Smooth muscle cell (in vitro differentiated cells): ENCODE measurements at regions not wholly inside any gene's neighbourhood (a gene's known extent, or its start where the extent isn't known, plus 50 kb on each side); places are given as distances from the start of the nearest gene placed in this dataset.

Source experiments
- DNase-seq: peaks from one replicate; lab custom pipeline; 2025; ENCODE audit not compliant: unreplicated experiment; lab: John Stamatoyannopoulos, UW
- H2AFZ ChIP-seq: fragments of 200-600 bp; sonication (generic); 2 replicates; pipeline ENCODE4 v1.6.0; 2016; ENCODE audit warnings: antibody characterized with exemption, low read depth, mild to moderate bottlenecking
- H3F3A ChIP-seq: fragments of 200-600 bp; sonication (generic); 2 replicates; pipeline ENCODE4 v1.6.0; 2017; ENCODE audit warnings: antibody characterized with exemption, low read depth
- H3K27ac ChIP-seq: fragments of 200-600 bp; sonication (generic); 2 replicates; pipeline ENCODE4 v1.5.1; 2016; ENCODE audit warnings: low read depth, mild to moderate bottlenecking
- H3K27me3 ChIP-seq: fragments of 200-600 bp; sonication (generic); 2 replicates; pipeline ENCODE4 v1.6.1; 2016; ENCODE audit warnings: low read depth, mild to moderate bottlenecking
- H3K36me3 ChIP-seq: fragments of 200-600 bp; sonication (generic); 2 replicates; pipeline ENCODE4 v1.5.1; 2016; ENCODE audit warnings: low read depth
- H3K4me1 ChIP-seq: fragments of 200-600 bp; sonication (generic); 2 replicates; pipeline ENCODE4 v1.5.1; 2016; ENCODE audit warnings: low read depth
- H3K4me2 ChIP-seq: fragments of 200-600 bp; sonication (generic); 2 replicates; pipeline ENCODE4 v1.6.0; 2016; ENCODE audit warnings: mild to moderate bottlenecking
- H3K4me3 ChIP-seq: fragments of 200-600 bp; sonication (generic); 2 replicates; pipeline ENCODE4 v1.5.1; 2016; ENCODE audit warnings: mild to moderate bottlenecking
- H3K79me2 ChIP-seq: fragments of 200-600 bp; sonication (generic); 2 replicates; pipeline ENCODE4 v1.6.0; 2016; ENCODE audit warnings: low read depth, mild to moderate bottlenecking
- H3K9ac ChIP-seq: fragments of 200-600 bp; sonication (generic); 2 replicates; pipeline ENCODE4 v1.6.0; 2016; ENCODE audit warnings: low read depth
- H3K9me3 ChIP-seq: fragments of 200-600 bp; sonication (generic); replicated peaks from 2 replicates; pipeline ENCODE4 v1.5.1; 2016; ENCODE audit warnings: low read depth
- H4K20me1 ChIP-seq: fragments of 200-600 bp; sonication (generic); 2 replicates; pipeline ENCODE4 v1.6.0; 2016; ENCODE audit warnings: low read depth
- CTCF ChIP-seq: fragments of 200-600 bp; sonication (generic); IDR thresholded peaks from 2 replicates; pipeline ENCODE4 v1.5.1; 2017; ENCODE audit warnings: borderline replicate concordance, mild to moderate bottlenecking, antibody characterized with exemption; ENCODE audit not compliant: insufficient read depth, poor library complexity, severe bottlenecking
- WGBS: methylation state at CpG from one replicate; pipeline ENCODE4 v1.1.7; 2016; ENCODE audit warnings: low lambda C conversion rate; 5-methylcytosine and 5-hydroxymethylcytosine counted together

GRCh38 chrX:117543885-117544284 lies 572.7 kb downstream of the KLHL13 start:
- H3F3A ChIP-seq: no peaks in the 10 kb centered on the region
- H3K79me2 ChIP-seq: no peaks in the 10 kb centered on the region
- no peak overlapping the region for H2AFZ ChIP-seq
- TF ChIP-seq CTCF: no peak
- no peak overlapping the region for H3K9ac ChIP-seq
- H3K4me1 ChIP-seq: no peaks in the 10 kb centered on the region
- H3K9me3 ChIP-seq: no peaks in the 10 kb centered on the region
- 67% methylated on average over 3 of the region's 3 CpGs for WGBS
- no peak for DNase-seq
- H3K4me2 ChIP-seq: no peak overlapping the region
- H3K36me3 ChIP-seq: no peaks in the 10 kb centered on the region
- H3K27ac ChIP-seq: no peak overlapping the region
- no peak overlapping the region for H3K4me3 ChIP-seq
- H4K20me1 ChIP-seq: no peaks in the 10 kb centered on the region
- no peaks in the 10 kb centered on the region for H3K27me3 ChIP-seq

DNA sequence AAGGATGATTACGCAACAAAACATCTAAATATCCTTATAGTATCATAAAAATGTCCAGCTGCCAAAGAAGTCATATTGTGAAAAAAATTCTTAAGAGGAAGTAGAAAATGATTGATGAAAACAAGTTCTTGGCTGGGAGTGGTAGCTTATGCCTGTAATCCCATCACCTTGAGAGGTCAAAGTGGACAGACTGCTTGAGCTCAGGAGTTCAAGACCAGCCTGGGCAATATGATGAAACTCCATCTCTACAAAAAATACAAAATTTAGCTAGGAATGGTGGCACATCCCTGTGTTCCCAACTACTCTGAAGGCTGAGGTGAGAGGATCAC lies 577.6 kb downstream of the KLHL13 start:
- Histone ChIP-seq H3K36me3 (no peaks in the 10 kb centered on the region), H3K9ac (no peak overlapping the region), H3K4me2 (no peak overlapping the region), H3K4me3 (no peak overlapping the region), H2AFZ (no peak overlapping the region), H3K79me2 (no peaks in the 10 kb centered on the region), H4K20me1 (no peaks in the 10 kb centered on the region), H3K9me3 (no peaks in the 10 kb centered on the region), H3K4me1 (no peaks in the 10 kb centered on the region), H3K27me3 (no peaks in the 10 kb centered on the region), H3K27ac (no peak overlapping the region), H3F3A (no peaks in the 10 kb centered on the region)
- no peak for TF ChIP-seq CTCF
- WGBS: 63% methylated on average over 1 of the region's 1 CpG
- DNase-seq: no peak

DNA sequence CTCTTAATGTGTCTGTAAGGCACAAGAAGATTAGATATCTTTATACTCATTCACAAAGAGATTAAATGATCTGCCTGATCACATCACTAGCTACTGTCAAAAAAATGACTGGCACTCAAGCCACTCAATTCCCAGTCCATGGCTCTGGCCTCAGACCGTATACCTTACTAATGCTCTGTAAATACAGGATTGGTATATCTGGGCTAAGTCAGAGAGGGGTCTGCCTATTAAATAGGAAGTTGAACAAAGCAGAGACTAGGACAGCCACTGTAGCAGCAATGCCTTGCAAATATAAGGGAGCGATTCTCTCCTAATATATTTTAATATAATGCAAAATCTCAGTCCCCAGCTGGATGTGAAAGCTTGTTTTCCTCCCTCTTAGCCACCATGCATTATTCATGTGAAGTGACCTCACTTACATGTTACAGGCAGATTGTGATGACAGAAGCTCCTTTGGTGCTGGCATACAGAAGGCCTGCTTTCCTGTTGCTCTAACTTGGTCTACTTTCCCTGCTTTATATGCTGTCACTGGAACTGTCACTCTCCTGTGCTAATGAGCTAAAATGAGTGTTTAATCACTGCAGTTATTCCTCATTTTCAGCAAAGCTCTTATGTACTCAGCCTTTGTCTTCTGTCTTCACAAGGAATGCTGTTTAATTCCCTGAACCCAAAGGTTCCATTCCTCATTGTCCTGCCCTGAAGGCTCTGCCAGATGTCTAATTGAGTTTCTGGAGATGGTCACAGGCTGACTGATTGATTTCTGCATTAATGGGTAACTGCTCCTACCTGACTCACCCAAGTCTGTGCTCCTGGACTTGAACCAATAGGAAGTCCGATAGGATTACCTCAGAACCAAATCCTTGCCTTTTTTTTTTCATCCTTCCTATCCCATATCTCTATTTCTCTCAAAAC lies 578.2 kb downstream of the KLHL13 start:
- WGBS: 65% methylated on average over 3 of the region's 3 CpGs
- DNase-seq: no peak
- Histone ChIP-seq H3K9me3 (no peaks in the 10 kb centered on the region), H4K20me1 (no peaks in the 10 kb centered on the region), H3F3A (no peaks in the 10 kb centered on the region), H3K4me1 (no peaks in the 10 kb centered on the region), H3K79me2 (no peaks in the 10 kb centered on the region), H3K4me2 (no peak overlapping the region), H3K27ac (no peak overlapping the region), H3K4me3 (no peak overlapping the region), H3K9ac (no peak overlapping the region), H3K36me3 (no peaks in the 10 kb centered on the region), H2AFZ (no peak overlapping the region), H3K27me3 (no peaks in the 10 kb centered on the region)
- TF ChIP-seq CTCF: no peak

DNA sequence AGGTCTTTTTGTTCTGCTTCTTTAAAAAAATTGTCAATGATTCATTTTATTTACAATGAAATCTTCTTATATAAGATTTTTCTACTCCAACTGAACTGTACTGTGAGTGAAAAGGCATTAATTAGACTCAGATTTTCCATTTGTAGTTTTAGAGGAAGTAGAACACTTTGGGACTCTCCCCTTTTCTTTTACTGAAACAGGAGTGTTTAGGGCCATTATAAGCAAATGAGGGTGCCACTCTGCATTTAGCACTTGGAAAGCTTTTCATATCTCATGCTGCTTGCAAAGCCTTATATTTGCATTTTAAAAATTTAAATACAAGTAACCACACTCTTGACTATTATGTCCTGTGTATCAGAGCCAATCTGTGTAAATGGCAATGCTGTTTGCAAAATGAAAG lies 584.3 kb downstream of the KLHL13 start:
- Histone ChIP-seq H3K4me2 (no peak overlapping the region), H3K36me3 (no peaks in the 10 kb centered on the region), H2AFZ (no peak overlapping the region), H3F3A (no peaks in the 10 kb centered on the region), H3K4me3 (no peak overlapping the region), H3K9ac (no peak overlapping the region), H3K27me3 (no peaks in the 10 kb centered on the region), H3K9me3 (no peaks in the 10 kb centered on the region), H3K27ac (no peak overlapping the region), H3K79me2 (no peaks in the 10 kb centered on the region), H4K20me1 (no peaks in the 10 kb centered on the region), H3K4me1 (no peaks in the 10 kb centered on the region)
- TF ChIP-seq CTCF: no peak
- no peak for DNase-seq
